ENCODE measurements at regions not wholly inside any gene's neighbourhood (a gene's known extent, or its start where the extent isn't known, plus 50 kb on each side); places are given as distances from the start of the nearest gene placed in this dataset.
"Not testable (repeated sequence)": the region's sequence is repeated elsewhere in the genome, so short reads cannot be mapped to it uniquely, and the experiment has no call there.

GRCh38 chr15:72866866-72867616 lies 83.5 kb upstream of the ADPGK start:
- FAIRE-seq, result no peak
- no peak for DNase-seq (ENCODE audit: low spot score)

GRCh38 chr15:72866182-72866581 lies 82.6 kb upstream of the ADPGK start:
- no peak for DNase-seq (ENCODE audit: low spot score)
- no peak for FAIRE-seq

GRCh38 chr15:72865486-72865885 lies 81.9 kb upstream of the ADPGK start:
- FAIRE-seq, result no peak
- no peak for DNase-seq (ENCODE audit: low spot score)

GRCh38 chr15:72864681-72865080 lies 81.1 kb upstream of the ADPGK start:
- DNase-seq (ENCODE audit: low spot score) (no peak), FAIRE-seq (no peak)

- DNase-seq (ENCODE audit: low spot score) (no peak), FAIRE-seq (no peak)
These were observed 77.9 kb upstream of the ADPGK start for GRCh38 chr15:72861354-72861910.

GRCh38 chr15:72859757-72860145 lies 76.2 kb upstream of the ADPGK start:
- FAIRE-seq (no peak), DNase-seq (ENCODE audit: low spot score) (no peak)

- DNase-seq (ENCODE audit: low spot score) (no peak), FAIRE-seq (no peak)
These were observed 75.6 kb upstream of the ADPGK start for GRCh38 chr15:72859017-72859756.

GRCh38 chr15:72858205-72858604 lies 74.6 kb upstream of the ADPGK start:
- no peak for FAIRE-seq
- no peak for DNase-seq (ENCODE audit: low spot score)

GRCh38 chr15:72857331-72858063 lies 73.9 kb upstream of the ADPGK start:
- FAIRE-seq (no peak), DNase-seq (ENCODE audit: low spot score) (no peak)

GRCh38 chr15:72856549-72857040 lies 73.0 kb upstream of the ADPGK start:
- DNase-seq (ENCODE audit: low spot score) (no peak), FAIRE-seq (no peak)

GRCh38 chr15:72855791-72856190 lies 72.2 kb upstream of the ADPGK start:
- no peak for FAIRE-seq
- DNase-seq (ENCODE audit: low spot score), result no peak

GRCh38 chr15:72852273-72852672 lies 68.7 kb upstream of the ADPGK start:
- DNase-seq (ENCODE audit: low spot score) (no peak), FAIRE-seq (no peak)

- DNase-seq (ENCODE audit: low spot score), result no peak
- no peak for FAIRE-seq
These were observed 68.0 kb upstream of the ADPGK start for GRCh38 chr15:72851586-72851985.

GRCh38 chr15:72850833-72851232 lies 67.3 kb upstream of the ADPGK start:
- DNase-seq (ENCODE audit: low spot score) (no peak), FAIRE-seq (no peak)

- FAIRE-seq, result no peak
- no peak for DNase-seq (ENCODE audit: low spot score)
These were observed 64.2 kb upstream of the ADPGK start for GRCh38 chr15:72847806-72848205.

GRCh38 chr15:72847033-72847432 lies 63.5 kb upstream of the ADPGK start:
- DNase-seq (ENCODE audit: low spot score) (no peak), FAIRE-seq (no peak)

GRCh38 chr15:72845981-72846383 lies 62.4 kb upstream of the ADPGK start:
- FAIRE-seq, result no peak

GRCh38 chr15:72844067-72844466 lies 60.5 kb upstream of the ADPGK start:
- no peak for DNase-seq (ENCODE audit: low spot score)
- no peak for FAIRE-seq

More at GRCh38 chr15:72845981-72846383, 62.4 kb upstream of the ADPGK start:
- DNase-seq (ENCODE audit: low spot score), result no peak

- DNase-seq (ENCODE audit: low spot score); FAIRE-seq: not testable (repeated sequence)
These were observed 59.8 kb upstream of the ADPGK start for GRCh38 chr15:72843340-72843739.

GRCh38 chr15:72840114-72840513 lies 56.6 kb upstream of the ADPGK start:
- FAIRE-seq, result no peak
- no peak for DNase-seq (ENCODE audit: low spot score)

- DNase-seq (ENCODE audit: low spot score), result no peak
- FAIRE-seq, result no peak
These were observed 54.8 kb upstream of the ADPGK start for GRCh38 chr15:72838311-72838731.

Data from RCC 7860 (cell line).